ENCODE measurements at regions not wholly inside any gene's neighbourhood (a gene's known extent, or its start where the extent isn't known, plus 50 kb on each side); places are given as distances from the start of the nearest gene placed in this dataset.

- intact Hi-C loops (cut with DNase I), result no loop called here
- Histone ChIP-seq H3K4me3 (no peak overlapping the region), H3K4me1 (ENCODE audit: insufficient read depth) (no peaks in the 10 kb centered on the region), H3K9me3 (no peaks in the 10 kb centered on the region), H3K36me3 (no peaks in the 10 kb centered on the region), H3K27ac (no peak overlapping the region), H3K27me3 (no peaks in the 10 kb centered on the region)
- no peak for DNase-seq
- no peak for TF ChIP-seq POLR2A (IDR thresholded peaks at IDR 0.05)
- no peak for TF ChIP-seq EP300 (IDR thresholded peaks at IDR 0.05)
- no peak for TF ChIP-seq CTCF (IDR thresholded peaks at IDR 0.05)
- WGBS, 3 donors, result 62 to 67% (median 65%) methylated on average over 4 of the region's 4 CpGs
Observed at GRCh38 chr18:11322006-11322405, 172.6 kb upstream of the PIEZO2 start.

- no peak for DNase-seq
- H3K27ac ChIP-seq, result no peak overlapping the region
- H3K4me1 ChIP-seq (ENCODE audit: insufficient read depth), result no peaks in the 10 kb centered on the region
- no peak overlapping the region for H3K4me3 ChIP-seq
- H3K27me3 ChIP-seq, result no peaks in the 10 kb centered on the region
- TF ChIP-seq EP300 (IDR thresholded peaks at IDR 0.05) (no peak), CTCF (IDR thresholded peaks at IDR 0.05) (no peak), POLR2A (IDR thresholded peaks at IDR 0.05) (no peak)
- no peaks in the 10 kb centered on the region for H3K9me3 ChIP-seq
- H3K36me3 ChIP-seq, result no peaks in the 10 kb centered on the region
- WGBS, 3 donors, result 60 to 66% (median 60%) methylated on average over 11 of the region's 11 CpGs
- intact Hi-C loops (cut with DNase I), result no loop called here
Observed at GRCh38 chr18:11320986-11321385, 171.6 kb upstream of the PIEZO2 start.

- Histone ChIP-seq H3K9me3 (no peaks in the 10 kb centered on the region), H3K4me3 (no peak overlapping the region), H3K36me3 (no peaks in the 10 kb centered on the region), H3K27me3 (no peaks in the 10 kb centered on the region), H3K4me1 (ENCODE audit: insufficient read depth) (no peaks in the 10 kb centered on the region), H3K27ac (no peak overlapping the region)
- no peak for DNase-seq
- intact Hi-C loops (cut with DNase I), result no loop called here
- no peak for TF ChIP-seq POLR2A (IDR thresholded peaks at IDR 0.05)
- TF ChIP-seq EP300 (IDR thresholded peaks at IDR 0.05), result no peak
- TF ChIP-seq CTCF (IDR thresholded peaks at IDR 0.05), result no peak
Observed at GRCh38 chr18:11316546-11316945, 167.2 kb upstream of the PIEZO2 start.

- DNase-seq, result no peak
- Histone ChIP-seq H3K27ac (no peak overlapping the region), H3K4me3 (no peak overlapping the region), H3K9me3 (no peaks in the 10 kb centered on the region), H3K36me3 (no peaks in the 10 kb centered on the region), H3K4me1 (ENCODE audit: insufficient read depth) (no peaks in the 10 kb centered on the region), H3K27me3 (no peaks in the 10 kb centered on the region)
- TF ChIP-seq POLR2A (IDR thresholded peaks at IDR 0.05) (no peak), CTCF (IDR thresholded peaks at IDR 0.05) (no peak), EP300 (IDR thresholded peaks at IDR 0.05) (no peak)
- 91 to 95% (median 93%) methylated on average over 1 of the region's 1 CpG for WGBS, 3 donors
- intact Hi-C loops (cut with DNase I), result no loop called here
Observed at GRCh38 chr18:11310476-11311086, 161.2 kb upstream of the PIEZO2 start.

All from ovary (tissue), 7 donors.